GM12878 (cell line): ENCODE measurements at regions not wholly inside any gene's neighbourhood (a gene's known extent, or its start where the extent isn't known, plus 50 kb on each side); places are given as distances from the start of the nearest gene placed in this dataset.

Source experiments
- MYC ChIP-seq: IDR thresholded peaks from 2 replicates; pipeline ENCODE4 v1.6.1; 2011; ENCODE audit warnings: mild to moderate bottlenecking, low read length, moderate library complexity, inconsistent platforms; ENCODE audit not compliant: insufficient read depth, insufficient replicate concordance, insufficient read length, severe bottlenecking
- NFIC ChIP-seq: IDR thresholded peaks from 2 replicates; pipeline ENCODE4 v1.6.1; 2012; ENCODE audit warnings: low read depth, mild to moderate bottlenecking, inconsistent platforms, low read length, moderate library complexity
- POLR2A ChIP-seq: IDR thresholded peaks from 2 replicates; pipeline ENCODE4 v1.6.1; 2011; ENCODE audit warnings: low read depth, mild to moderate bottlenecking, low read length
- POLR2AphosphoS5 ChIP-seq: IDR thresholded peaks from 2 replicates; pipeline ENCODE4 v1.6.1; 2011; ENCODE audit warnings: mild to moderate bottlenecking, low read length, inconsistent platforms
- WRNIP1 ChIP-seq: IDR thresholded peaks from 2 replicates; pipeline ENCODE4 v1.6.1; 2011; ENCODE audit warnings: low read depth, low read length, improper control_type of control experiment, borderline replicate concordance
- TF ChIP-seq, protein P1 (sequence below), 3 experiments: IDR thresholded peaks in 2 of 3; conservative IDR thresholded peaks in 1 of 3; 2 replicates each; pipeline ENCODE4 v1.5.1; 2011; ENCODE audit warnings: low read depth in 3 of 3, low read length in 3 of 3, mild to moderate bottlenecking in 3 of 3, control low read depth in 2 of 3, moderate library complexity in 2 of 3, inconsistent platforms in 1 of 3, mixed read lengths in 1 of 3; ENCODE audit not compliant: control insufficient read depth in 2 of 3, insufficient read depth in 1 of 3; ENCODE audit errors: extremely low read depth in 1 of 3
- TF ChIP-seq, protein P2 (sequence below): fragments of 450-650 bp; IDR thresholded peaks from 2 replicates; pipeline ENCODE4 v1.6.1; 2016; ENCODE audit warnings: mild to moderate bottlenecking, moderate library complexity, borderline replicate concordance

DNA sequence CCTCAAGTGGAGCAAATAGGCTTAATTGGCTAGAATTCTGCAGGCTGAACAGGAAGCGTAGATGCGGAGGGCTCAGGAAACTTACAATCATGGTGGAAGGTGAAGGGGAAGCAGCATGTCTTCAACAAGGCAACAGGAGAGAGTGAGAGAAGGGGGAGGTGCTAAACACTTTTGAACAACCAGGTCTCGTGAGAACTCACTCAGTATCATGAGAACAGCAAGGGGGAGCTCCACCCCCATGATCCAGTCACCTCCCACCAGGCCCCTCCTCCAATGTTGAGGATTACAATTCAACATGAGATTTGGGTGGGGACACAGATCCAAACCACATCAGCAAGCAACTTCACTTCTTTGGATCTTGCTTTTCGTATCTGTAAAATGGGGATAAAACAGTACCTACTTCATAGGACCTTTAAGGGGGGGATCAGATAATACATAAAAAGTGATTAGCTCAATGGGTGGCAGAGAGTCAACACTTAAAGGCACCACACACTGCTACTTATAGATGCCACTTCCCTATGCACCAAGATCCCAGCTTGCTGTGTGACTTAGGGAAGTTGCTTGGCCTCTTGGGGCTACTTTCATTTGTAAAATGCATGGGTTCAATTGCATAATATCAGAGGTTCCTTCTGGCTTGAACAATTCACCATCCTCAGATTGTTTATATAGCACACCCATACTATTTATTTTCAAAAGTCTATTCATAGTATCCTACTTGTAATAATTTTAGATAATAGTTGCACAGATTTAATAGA is 184.8 kb upstream of the RPH3A start:
- TF ChIP-seq MYC (no peak), POLR2AphosphoS5 (no peak), WRNIP1 (no peak), POLR2A (no peak), NFIC (no peak)
- TF ChIP-seq, protein P1, sequence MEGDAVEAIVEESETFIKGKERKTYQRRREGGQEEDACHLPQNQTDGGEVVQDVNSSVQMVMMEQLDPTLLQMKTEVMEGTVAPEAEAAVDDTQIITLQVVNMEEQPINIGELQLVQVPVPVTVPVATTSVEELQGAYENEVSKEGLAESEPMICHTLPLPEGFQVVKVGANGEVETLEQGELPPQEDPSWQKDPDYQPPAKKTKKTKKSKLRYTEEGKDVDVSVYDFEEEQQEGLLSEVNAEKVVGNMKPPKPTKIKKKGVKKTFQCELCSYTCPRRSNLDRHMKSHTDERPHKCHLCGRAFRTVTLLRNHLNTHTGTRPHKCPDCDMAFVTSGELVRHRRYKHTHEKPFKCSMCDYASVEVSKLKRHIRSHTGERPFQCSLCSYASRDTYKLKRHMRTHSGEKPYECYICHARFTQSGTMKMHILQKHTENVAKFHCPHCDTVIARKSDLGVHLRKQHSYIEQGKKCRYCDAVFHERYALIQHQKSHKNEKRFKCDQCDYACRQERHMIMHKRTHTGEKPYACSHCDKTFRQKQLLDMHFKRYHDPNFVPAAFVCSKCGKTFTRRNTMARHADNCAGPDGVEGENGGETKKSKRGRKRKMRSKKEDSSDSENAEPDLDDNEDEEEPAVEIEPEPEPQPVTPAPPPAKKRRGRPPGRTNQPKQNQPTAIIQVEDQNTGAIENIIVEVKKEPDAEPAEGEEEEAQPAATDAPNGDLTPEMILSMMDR (IDR thresholded peaks at IDR 0.05 in 2 of 3, conservative IDR thresholded peaks at IDR 0.05 in 1 of 3; ENCODE audit: control insufficient read depth in 2 of 3, extremely low read depth in 1 of 3, insufficient read depth in 1 of 3, low read depth in 3 of 3, low read length in 3 of 3): no peak
- TF ChIP-seq, protein P2, sequence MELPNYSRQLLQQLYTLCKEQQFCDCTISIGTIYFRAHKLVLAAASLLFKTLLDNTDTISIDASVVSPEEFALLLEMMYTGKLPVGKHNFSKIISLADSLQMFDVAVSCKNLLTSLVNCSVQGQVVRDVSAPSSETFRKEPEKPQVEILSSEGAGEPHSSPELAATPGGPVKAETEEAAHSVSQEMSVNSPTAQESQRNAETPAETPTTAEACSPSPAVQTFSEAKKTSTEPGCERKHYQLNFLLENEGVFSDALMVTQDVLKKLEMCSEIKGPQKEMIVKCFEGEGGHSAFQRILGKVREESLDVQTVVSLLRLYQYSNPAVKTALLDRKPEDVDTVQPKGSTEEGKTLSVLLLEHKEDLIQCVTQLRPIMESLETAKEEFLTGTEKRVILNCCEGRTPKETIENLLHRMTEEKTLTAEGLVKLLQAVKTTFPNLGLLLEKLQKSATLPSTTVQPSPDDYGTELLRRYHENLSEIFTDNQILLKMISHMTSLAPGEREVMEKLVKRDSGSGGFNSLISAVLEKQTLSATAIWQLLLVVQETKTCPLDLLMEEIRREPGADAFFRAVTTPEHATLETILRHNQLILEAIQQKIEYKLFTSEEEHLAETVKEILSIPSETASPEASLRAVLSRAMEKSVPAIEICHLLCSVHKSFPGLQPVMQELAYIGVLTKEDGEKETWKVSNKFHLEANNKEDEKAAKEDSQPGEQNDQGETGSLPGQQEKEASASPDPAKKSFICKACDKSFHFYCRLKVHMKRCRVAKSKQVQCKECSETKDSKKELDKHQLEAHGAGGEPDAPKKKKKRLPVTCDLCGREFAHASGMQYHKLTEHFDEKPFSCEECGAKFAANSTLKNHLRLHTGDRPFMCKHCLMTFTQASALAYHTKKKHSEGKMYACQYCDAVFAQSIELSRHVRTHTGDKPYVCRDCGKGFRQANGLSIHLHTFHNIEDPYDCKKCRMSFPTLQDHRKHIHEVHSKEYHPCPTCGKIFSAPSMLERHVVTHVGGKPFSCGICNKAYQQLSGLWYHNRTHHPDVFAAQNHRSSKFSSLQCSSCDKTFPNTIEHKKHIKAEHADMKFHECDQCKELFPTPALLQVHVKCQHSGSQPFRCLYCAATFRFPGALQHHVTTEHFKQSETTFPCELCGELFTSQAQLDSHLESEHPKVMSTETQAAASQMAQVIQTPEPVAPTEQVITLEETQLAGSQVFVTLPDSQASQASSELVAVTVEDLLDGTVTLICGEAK: no peak
